ENCODE measurements at regions not wholly inside any gene's neighbourhood (a gene's known extent, or its start where the extent isn't known, plus 50 kb on each side); places are given as distances from the start of the nearest gene placed in this dataset.
"Not testable (repeated sequence)": the region's sequence is repeated elsewhere in the genome, so short reads cannot be mapped to it uniquely, and the experiment has no call there.

DNA sequence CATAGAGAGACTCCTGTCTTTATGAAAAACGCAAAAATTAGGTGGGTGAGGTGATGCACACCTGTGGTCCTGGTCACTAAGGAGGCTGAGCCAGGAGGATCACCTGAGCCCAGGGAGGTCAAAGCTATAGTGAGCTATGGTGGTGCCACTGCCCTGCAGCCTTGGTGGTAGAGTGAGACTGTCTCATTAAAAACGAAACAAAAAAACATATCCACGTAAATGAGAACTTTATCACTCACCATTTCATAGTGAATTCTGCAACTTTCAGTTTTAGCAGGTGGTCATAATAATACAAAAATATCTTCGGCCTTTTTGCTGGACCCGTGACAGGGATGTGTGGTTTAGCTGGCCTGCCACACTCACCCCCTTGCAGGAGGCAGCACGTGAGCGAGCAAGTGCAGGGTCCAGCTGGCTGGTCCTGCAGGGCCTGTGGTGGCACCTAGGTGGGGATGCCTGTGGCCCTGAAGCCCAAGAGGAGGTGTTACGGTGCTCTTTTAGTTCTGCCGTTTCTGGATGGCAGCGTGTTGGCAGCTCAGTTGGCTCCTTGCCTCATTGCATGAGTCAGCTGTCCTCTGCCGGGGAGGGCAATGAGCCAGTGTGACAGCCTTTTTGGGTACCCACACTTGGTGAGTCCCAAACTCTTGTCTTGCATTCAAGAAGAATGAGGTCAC, 1330.7 kb upstream of the TMEM132C start:
- no peak for DNase-seq
- intact Hi-C loops (cut with DNase I), result no loop called here
- no peaks in the 10 kb centered on the region for H3K9me3 ChIP-seq
- no peak for TF ChIP-seq POLR2A (IDR thresholded peaks at IDR 0.05)
- TF ChIP-seq, protein P1, sequence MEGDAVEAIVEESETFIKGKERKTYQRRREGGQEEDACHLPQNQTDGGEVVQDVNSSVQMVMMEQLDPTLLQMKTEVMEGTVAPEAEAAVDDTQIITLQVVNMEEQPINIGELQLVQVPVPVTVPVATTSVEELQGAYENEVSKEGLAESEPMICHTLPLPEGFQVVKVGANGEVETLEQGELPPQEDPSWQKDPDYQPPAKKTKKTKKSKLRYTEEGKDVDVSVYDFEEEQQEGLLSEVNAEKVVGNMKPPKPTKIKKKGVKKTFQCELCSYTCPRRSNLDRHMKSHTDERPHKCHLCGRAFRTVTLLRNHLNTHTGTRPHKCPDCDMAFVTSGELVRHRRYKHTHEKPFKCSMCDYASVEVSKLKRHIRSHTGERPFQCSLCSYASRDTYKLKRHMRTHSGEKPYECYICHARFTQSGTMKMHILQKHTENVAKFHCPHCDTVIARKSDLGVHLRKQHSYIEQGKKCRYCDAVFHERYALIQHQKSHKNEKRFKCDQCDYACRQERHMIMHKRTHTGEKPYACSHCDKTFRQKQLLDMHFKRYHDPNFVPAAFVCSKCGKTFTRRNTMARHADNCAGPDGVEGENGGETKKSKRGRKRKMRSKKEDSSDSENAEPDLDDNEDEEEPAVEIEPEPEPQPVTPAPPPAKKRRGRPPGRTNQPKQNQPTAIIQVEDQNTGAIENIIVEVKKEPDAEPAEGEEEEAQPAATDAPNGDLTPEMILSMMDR (IDR thresholded peaks at IDR 0.05), result no peak
- no peaks in the 10 kb centered on the region for H3K36me3 ChIP-seq
- no peaks in the 10 kb centered on the region for H3K27me3 ChIP-seq
- no peak overlapping the region for H3K4me3 ChIP-seq
- H3K27ac ChIP-seq, result no peak overlapping the region
- 33 to 36% methylated on average over 8 to 9 of the region's 11 CpGs for WGBS, 2 donors
- H3K4me1 ChIP-seq, result peaks cover 0 to 6% (median 4%) of the 10 kb centered on the region in 3 donors

DNA sequence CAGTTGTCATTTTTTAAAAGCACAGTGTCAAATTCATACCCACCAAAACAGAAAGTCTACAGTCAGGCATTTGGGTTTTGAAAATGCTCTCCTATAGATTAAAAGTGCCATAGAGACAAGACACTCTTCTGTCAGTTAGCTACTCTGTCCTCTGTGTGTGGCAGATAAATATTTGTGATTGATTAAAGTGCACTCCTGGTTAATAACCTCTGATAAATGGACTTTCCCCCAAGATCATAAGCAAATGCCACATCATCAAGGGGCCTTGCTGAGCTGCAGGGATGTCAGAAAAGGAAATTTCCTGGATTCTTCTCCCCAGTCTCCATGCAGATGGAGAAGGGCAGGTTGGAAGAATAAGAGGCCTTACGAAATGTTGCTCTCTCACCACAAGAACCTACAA, 1329.5 kb upstream of the TMEM132C start:
- no peaks in the 10 kb centered on the region for H3K36me3 ChIP-seq
- no peak overlapping the region for H3K27ac ChIP-seq
- TF ChIP-seq, protein P1 (IDR thresholded peaks at IDR 0.05), result no peak
- TF ChIP-seq POLR2A (IDR thresholded peaks at IDR 0.05), result no peak
- WGBS, 2 donors, result 73 to 83% methylated on average over 1 of the region's 1 CpG
- H3K9me3 ChIP-seq, result no peaks in the 10 kb centered on the region
- peaks cover 0 to 6% (median 4%) of the 10 kb centered on the region in 3 donors for H3K4me1 ChIP-seq
- H3K4me3 ChIP-seq, result no peak overlapping the region
- intact Hi-C loops (cut with DNase I), result no loop called here
- no peak for DNase-seq
- no peaks in the 10 kb centered on the region for H3K27me3 ChIP-seq

GRCh38 chr12:126944684-126945083, 1322.3 kb upstream of the TMEM132C start:
- 65 to 74% methylated on average over 5 to 6 of the region's 6 CpGs for WGBS, 2 donors
- intact Hi-C loops (cut with DNase I), result no loop called here
- H3K4me3 ChIP-seq, result no peak overlapping the region
- DNase-seq, result no peak
- H3K9me3 ChIP-seq, result no peaks in the 10 kb centered on the region
- TF ChIP-seq, protein P1 (IDR thresholded peaks at IDR 0.05), result no peak
- no peak for TF ChIP-seq POLR2A (IDR thresholded peaks at IDR 0.05)
- H3K27ac ChIP-seq, result no peak overlapping the region
- H3K27me3 ChIP-seq, result no peaks in the 10 kb centered on the region
- no peaks in the 10 kb centered on the region for H3K36me3 ChIP-seq
- no peaks in the 10 kb centered on the region for H3K4me1 ChIP-seq

- H3K4me1 ChIP-seq, result not testable (repeated sequence)
These were observed 1320.0 kb upstream of the TMEM132C start for GRCh38 chr12:126946958-126947357.

GRCh38 chr12:126949558-126949957, 1317.4 kb upstream of the TMEM132C start:
- Histone ChIP-seq H3K27ac (no peak overlapping the region), H3K27me3 (no peaks in the 10 kb centered on the region), H3K36me3 (no peaks in the 10 kb centered on the region), H3K9me3 (no peaks in the 10 kb centered on the region), H3K4me1 (no peaks in the 10 kb centered on the region), H3K4me3 (no peak overlapping the region)
- intact Hi-C loops (cut with DNase I), result no loop called here
- WGBS, 2 donors, result 76 to 77% methylated on average over 1 of the region's 1 CpG
- no peak for DNase-seq
- TF ChIP-seq, protein P1 (IDR thresholded peaks at IDR 0.05), result no peak
- TF ChIP-seq POLR2A (IDR thresholded peaks at IDR 0.05), result no peak

More at GRCh38 chr12:126946958-126947357, 1320.0 kb upstream of the TMEM132C start:
- H3K9me3 ChIP-seq; H3K27ac ChIP-seq; intact Hi-C loops (cut with DNase I); H3K4me3 ChIP-seq; DNase-seq; H3K36me3 ChIP-seq; H3K27me3 ChIP-seq: not testable (repeated sequence)
- 64 to 67% methylated on average over 6 to 7 of the region's 7 CpGs for WGBS, 2 donors

DNA sequence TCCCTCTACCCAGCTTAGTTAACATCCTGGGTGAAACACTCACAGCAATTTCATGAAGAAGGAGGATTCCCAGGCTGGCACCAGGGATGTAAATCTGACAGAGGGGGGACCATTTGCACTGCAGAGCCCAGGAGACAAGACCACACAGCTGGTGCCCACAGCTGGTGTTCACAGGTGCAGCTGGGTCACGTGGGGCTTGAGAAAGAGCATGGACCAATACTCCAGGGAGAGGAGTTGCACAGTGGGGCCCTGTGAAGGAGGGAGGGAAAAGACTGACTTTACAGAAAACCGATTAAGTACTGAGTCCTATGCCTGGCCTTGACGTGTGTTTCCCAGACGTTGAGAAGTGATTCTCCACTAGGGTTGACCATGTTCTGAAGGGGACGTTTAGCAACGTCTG, 1316.7 kb upstream of the TMEM132C start:
- H3K36me3 ChIP-seq, result no peaks in the 10 kb centered on the region
- no peaks in the 10 kb centered on the region for H3K9me3 ChIP-seq
- H3K4me3 ChIP-seq, result no peak overlapping the region
- intact Hi-C loops (cut with DNase I), result no loop called here
- DNase-seq, result no peak
- no peaks in the 10 kb centered on the region for H3K27me3 ChIP-seq
- TF ChIP-seq, protein P1 (IDR thresholded peaks at IDR 0.05), result no peak
- TF ChIP-seq POLR2A (IDR thresholded peaks at IDR 0.05), result no peak
- H3K4me1 ChIP-seq, result no peaks in the 10 kb centered on the region
- no peak overlapping the region for H3K27ac ChIP-seq
- 69 to 75% methylated on average over 6 of the region's 6 CpGs for WGBS, 2 donors
